ENCODE measurements at regions not wholly inside any gene's neighbourhood (a gene's known extent, or its start where the extent isn't known, plus 50 kb on each side); places are given as distances from the start of the nearest gene placed in this dataset.

GRCh38 chr14:51482102-51482501, 169.6 kb upstream of the FRMD6 start:
- no peak for TF ChIP-seq CTCF (IDR thresholded peaks at IDR 0.05 in 4 of 5, conservative IDR thresholded peaks at IDR 0.05 in 1 of 5)
- no peak for TF ChIP-seq POLR2A (IDR thresholded peaks at IDR 0.05)

All from gastrocnemius medialis (tissue), 4 donors.